Activated T-cell treated with anti-CD3 and anti-CD28 coated beads for 48 hours (primary cell): ENCODE measurements at regions not wholly inside any gene's neighbourhood (a gene's known extent, or its start where the extent isn't known, plus 50 kb on each side); places are given as distances from the start of the nearest gene placed in this dataset.
"Not testable (repeated sequence)": the region's sequence is repeated elsewhere in the genome, so short reads cannot be mapped to it uniquely, and the experiment has no call there.

Experiments used
- DNase-seq: peaks from one replicate; pipeline ENCODE4 v3.0.0-alpha.2; 2020; ENCODE audit warnings: low read depth

DNA sequence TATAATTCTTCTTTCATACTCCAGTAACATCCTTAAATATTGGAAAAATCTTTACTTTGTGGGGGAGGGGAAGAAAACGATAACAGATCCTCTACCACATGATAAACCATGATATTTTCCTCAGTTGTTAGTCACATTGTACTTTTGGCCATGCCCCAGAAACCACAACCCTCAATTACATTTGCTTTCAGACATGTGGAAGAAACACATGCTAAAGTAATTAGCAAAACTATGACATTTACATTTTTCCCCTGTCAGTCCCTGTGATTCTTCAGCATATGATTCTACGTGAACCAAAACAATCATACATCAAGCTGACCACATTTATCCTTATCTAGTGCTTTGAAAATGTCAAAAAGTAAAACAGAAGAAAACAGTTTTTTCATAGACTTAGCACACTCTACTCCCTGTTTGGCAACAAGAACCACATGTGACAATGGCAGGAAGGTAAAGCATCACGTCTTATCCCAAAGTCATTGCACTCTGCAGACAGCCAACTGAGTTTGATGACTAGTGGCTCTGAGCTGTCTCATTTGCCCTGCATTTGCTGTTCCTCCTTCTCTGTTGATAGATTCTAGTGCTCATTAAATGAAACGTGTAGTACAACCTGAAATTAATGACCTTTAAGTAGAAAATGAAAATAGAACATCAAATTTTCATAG lies 505.8 kb upstream of the MARCKS start:
- no peak for DNase-seq

DNA sequence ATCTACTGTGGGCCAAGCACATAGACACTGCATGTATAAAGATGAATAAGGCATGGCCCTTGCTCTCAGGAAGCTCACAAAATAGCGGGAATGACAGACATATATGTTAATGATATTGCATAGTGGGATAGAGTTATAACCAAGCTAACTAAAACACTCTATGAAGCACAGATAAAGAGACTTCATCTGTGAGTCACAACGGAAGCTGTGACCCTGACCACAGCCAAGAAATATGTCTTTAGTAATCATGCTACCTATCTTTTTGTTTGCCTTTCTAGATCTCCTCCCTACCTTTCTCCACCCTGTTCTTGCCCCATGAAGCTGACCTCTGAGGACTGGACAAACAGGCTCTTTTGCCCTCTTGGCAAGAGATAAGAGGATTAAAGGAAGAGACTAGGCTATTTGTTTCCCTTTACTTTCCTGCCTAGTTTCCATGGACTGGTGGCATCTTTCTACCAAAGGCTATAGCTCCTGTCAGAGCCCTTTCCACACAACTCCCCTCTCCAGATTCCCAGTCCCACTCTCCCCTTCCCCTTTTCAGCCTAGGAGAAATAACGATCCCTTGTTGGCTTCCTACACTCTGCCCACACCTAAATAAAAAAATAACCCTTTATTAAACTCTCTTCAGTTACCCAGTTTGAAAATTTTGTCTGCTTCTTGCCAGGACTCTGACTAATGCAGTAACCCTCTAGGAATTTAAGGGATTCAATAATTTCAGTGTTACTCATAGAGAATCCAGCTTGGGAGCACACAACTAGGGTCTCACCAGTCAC lies 504.9 kb upstream of the MARCKS start:
- DNase-seq = no peak

DNA sequence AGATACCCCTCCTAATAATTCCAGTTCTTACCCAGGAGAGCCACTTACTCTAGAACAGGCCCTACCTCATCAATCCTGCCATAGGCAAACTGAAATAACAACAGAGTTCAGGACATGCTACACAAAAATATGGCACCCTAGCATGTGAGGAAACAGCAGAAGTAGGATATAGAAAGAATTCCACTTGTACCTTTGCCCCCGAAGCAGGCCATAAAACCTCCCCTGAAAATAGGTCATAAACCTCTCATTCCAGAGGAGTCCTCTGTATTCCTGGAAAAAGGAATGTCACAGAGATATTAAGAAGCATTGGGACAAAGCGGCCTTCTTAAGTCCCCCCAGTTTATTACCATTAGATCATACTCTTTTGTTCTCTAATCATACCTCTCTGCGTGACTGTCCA lies 504.3 kb upstream of the MARCKS start:
- DNase-seq = no peak

DNA sequence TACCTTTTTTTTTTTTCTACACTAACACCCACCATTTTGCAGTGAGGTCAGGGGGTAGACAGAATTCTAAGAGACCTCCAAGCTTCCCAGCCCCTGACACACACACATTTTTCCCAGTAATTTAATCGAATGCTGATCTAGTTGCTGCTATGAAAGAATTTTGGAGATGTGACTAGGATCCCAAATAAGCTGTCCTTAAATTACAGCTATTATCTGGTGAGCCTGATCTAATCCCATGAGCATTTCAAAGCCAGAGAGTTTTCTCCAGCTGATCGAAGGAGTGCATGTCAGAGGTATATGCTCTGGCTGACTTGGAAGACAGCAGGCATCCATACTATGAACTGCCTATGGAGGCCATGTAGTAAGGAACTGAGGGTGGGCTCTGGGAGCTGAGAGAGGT lies 503.8 kb upstream of the MARCKS start:
- DNase-seq = no peak

DNA sequence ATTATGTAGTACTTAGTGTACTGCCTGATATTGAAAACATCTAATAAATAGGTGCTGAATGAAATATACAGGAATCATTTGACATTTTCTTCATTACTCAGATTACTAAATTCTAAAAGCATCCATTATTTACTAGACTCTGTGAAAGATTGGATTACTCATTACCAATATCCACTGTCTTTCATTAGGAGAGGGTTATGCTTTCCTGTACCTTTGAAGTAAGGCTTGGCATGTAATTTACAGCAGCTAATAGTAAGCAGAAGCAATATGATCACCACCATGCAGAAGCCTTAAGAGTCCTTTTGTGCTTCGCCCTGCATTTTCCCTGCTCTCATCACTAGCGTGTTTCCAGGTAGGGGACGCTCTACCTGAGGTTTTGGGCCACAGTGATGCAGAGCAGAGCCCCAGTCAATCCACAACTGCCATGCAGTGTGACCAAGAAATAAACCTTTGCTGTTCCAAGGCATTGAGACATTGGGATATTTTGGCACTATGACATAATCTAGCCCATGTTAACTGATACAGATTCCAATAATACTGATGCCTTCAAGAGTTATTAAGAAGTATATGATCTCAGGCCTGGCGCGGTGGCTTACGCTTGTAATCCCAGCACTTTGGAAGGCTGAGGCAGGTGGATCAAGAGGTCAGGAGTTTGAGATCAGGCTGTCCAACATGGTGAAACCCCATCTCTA lies 502.8 kb upstream of the MARCKS start:
- DNase-seq = no peak

DNA sequence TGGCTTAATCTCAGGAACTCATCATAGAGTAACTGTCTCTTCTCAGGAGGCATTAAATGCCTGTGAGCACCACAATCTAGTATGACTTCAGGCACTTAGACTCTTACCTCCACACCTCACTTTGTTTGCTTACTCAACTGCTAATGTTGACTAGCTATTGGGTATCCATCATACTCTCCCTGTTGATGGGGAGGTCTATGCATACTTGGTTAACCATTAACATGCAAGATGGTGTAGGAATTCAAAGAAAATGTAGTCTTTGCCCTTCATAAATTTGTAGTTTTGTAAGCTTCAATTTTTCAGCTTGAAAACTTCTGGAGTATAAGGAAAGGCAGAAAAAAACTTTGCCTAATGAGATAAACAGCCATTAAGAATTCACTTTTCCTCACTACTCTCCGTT lies 501.0 kb upstream of the MARCKS start:
- DNase-seq = no peak

DNA sequence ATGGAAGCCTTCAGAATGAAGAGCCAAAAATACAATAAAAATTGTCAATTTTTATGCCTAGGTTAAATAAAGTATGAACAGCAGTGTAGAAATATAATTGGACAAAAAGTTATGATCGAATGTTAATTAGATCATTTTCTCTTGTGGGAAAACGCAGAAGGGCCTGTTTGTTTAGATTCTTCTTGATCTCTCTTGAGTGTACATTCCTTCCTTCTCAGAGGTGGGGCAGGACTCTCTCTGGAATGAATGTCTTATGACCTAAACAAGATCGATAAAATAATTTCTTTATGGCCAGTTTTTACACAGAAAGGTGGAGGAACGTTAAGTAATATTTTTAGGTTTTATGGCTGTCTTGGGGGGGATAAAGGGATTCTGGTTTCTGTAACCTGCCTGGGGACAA lies 500.1 kb upstream of the MARCKS start:
- no peak for DNase-seq

DNA sequence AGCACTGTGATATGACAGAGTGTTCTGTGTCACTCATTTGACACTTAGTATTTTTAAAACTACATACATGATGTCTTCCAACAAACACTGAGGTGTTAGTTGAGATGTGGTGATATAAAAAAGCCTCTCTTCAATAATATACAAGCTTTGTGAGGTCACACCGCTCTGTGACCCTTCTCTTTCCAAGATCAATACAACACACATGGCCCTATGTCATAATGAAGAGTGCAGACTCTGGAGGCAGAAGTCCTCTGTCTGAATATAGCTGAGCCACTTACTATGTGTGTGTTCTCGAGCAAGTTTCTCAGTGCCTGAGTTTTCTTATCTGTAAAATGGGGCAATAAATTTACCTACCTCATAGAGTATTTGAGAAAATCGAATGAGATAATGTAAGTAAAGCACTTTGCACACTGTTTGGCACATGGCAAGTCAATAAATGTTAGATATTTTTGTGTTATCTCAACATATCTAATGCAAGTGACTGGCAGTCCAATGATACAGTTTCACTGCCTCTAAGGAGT lies 499.0 kb upstream of the MARCKS start:
- no peak for DNase-seq

DNA sequence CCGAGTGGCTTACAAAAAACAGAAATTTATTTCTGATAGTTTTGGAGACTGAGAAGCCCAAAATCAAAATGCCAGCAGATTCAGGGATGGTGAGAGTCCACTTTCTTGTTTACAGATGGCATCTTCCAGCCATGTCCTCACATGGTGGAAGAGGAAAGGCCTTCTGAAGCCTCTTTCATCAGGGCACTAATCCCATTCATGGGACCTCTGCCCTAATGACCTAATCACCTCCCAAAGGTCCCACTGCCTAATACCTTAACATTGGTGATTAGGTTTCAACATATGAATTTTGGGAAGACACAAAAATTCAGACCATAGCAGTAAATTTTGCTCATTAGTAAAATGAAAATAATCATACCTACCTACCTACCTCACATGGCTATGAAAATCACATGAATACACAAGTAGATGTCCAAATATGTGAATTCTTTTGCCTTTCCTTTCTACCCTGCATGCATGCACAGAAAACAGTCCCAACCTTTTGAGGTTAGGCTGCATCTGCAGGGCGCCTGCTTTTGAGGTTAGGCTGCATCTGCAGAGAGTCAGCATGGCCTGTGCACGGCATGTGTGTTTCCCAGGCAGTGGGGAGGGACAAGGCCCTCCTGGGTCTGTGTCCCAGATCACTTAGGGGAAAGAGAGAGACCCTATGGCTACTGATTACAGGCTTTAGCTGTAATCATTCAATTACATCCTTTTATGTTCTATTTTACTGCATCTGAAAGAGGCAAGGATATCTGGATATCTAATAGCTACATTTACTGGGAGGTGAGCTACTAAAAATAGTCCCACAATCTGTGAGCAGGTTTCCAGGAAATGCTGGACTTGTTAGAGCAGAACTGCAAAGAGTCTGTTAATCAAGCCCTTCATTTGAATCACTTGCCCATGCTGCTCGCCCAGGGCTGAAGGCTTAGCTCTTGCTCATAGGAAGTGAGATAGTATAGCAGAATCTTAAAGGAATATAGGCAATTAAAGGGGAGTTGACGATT lies 497.7 kb upstream of the MARCKS start:
- no peak for DNase-seq

DNA sequence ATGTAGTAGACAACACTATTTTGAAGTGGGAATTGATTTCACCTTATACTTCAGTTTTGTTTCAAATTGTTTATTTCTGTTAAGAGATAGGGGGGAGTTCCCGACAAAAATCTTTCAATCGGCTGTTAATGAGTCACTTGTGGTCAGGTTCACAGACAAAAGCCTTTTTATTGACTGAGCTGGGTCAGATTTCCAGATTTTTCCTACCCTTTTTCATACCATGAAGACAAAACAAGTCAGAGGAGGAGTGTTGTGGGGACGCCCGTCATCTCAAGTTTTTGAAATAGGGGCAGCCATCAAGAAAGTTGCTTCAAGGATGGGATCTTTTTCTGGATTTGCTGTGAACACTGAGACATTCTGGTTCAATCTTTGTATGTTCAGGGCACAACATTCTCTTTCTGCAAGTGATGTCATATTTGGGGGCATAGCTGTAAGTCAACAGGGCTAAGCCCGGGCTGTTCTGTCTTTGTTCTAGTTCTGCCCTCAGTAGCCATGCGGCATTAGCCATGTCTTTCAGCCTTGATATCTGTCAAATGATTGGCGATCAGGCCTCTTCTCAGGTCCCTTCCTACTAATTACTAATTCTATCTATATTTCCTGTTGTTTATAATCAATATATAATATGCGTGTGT lies 496.0 kb upstream of the MARCKS start:
- DNase-seq = no peak

DNA sequence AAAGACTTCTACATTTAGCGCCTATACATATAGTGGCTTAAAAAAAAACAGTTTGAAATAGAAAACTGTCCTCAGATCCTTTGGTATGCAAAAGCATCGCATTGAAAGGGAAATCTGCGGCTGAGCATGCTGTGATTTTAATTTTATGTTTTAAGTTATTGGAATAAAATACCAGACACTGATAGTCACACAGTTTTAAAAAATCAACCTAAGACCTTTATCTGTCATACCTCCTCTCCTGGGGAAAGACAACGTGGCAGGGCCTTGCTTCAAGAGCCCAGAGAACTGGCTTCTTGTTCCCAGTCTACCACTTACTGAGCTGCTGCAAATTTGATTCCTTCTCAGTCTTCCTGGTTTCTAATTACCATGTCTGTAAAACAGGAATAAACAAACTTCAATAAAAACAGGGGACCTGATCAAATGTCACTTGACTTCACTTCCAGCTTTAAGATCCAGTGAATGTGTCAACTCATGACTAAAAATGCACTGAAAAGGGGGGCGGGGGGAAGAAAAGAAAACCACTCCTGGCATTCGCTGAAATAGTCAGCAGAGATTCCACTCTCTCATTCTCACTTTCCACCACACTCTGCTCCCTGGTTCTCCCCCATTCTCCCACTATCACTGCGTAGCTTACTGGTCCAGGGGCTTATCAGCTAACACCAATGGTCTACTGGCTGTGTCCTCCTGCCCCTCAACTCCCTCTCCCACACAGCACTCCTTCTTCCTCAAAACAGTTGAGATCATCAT lies 494.7 kb upstream of the MARCKS start:
- DNase-seq = no peak

DNA sequence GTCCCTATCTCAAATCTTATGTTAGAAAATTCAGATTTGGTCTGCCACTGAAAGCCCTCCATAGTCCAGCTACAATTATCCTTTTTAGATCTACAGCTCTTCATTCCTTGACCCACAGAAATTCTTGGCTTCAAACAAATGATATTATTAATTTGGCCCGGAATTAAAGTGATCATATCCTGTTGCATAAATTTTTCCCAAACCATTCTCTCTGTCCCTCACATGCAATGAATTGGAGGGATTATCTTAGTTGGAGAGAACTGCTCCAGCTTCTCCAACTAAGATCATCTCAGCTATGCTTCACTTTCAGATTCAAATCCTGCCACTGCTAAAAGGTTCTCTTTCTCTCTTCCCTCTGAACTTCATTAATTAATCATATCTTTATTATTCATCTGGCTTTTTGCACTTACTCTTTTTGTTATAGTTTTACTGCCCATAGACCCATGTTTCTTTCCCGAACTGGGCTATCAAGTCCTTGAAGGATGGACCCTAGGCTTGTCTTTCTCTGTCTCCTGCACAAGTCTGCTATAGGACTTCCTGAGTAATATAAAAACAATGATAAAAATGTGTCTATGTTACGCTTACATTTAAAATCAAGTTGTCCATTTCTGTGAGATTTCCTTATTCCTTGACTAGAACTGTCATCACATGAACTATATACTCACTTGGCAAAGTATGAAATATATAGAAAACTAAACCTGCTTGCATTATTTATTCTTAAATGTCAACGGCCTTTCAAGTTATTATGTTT lies 493.9 kb upstream of the MARCKS start:
- no peak for DNase-seq

DNA sequence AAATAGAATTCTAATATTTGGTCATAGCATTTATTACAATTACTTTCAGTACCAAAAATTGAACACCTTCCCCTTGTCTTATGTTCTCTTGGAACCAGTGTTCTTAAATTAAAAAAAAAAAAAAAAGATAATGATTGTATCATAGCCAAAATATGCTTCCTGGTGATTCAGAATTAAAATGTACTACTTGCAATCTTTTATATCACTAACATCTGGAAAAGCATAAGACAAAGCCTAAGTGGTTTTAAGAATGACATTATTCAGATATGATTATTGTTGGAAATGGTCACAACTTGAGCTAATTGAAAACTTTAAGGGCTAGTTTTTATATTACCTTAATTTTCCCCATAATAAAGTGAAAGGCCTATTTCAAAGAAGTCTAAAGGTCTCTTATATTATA lies 493.3 kb upstream of the MARCKS start:
- DNase-seq = no peak

DNA sequence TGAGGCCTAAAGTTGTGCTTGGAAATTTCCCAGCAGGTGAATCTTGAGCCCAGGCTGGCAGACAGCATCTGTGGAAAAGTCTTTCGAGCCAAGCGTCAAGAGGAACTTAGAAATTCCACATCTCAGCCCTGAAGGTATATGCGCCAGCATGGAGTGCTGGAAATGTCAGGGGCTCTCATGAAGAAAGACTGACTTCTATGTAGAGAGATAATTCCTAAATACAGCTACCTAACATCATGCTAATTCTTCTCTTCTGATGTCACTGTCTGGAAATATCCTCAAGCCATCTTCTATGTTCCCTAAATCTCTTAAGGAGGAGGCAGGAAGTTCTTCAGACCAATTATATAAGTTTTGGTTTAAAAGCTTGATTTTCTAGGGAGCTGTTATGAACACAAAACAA lies 492.4 kb upstream of the MARCKS start:
- DNase-seq = no peak

DNA sequence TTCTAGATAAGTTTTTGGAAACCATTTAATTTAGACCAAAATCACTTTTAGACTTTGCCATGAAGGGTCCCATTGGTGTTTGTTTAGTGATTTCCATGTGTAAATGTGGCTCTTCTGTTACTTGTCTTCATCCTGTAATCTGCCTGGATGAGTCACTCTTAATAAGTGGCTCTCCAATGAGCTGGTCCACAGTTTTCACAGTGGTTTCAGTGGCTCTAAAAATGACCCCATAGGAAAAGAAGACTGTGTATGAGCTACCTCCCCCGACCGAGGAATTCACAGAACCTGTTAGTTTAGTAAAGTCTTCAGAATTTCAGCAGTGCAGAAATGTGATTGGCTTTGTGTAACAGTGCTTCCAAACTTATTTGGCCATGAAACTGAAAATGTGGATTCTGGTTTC lies 492.0 kb upstream of the MARCKS start:
- no peak for DNase-seq

DNA sequence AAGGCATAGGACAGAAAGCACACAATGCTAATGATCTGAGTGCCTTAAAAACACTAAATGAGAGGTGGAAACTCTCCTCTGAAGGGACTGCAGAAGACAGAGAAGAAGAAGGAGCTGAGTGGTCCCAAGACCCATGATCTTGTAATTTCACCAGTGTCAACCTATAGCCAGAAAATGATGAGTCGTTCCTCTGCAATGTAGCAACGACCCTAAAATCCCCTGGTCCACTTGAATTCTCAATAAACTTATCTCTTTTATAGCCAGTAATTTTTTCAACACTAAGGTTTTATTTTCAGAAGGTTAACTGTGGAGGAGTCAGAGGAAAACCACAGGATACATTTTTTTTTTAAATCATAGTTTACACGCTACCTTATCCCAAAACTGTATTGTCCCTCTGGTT lies 490.6 kb upstream of the MARCKS start:
- no peak for DNase-seq

DNA sequence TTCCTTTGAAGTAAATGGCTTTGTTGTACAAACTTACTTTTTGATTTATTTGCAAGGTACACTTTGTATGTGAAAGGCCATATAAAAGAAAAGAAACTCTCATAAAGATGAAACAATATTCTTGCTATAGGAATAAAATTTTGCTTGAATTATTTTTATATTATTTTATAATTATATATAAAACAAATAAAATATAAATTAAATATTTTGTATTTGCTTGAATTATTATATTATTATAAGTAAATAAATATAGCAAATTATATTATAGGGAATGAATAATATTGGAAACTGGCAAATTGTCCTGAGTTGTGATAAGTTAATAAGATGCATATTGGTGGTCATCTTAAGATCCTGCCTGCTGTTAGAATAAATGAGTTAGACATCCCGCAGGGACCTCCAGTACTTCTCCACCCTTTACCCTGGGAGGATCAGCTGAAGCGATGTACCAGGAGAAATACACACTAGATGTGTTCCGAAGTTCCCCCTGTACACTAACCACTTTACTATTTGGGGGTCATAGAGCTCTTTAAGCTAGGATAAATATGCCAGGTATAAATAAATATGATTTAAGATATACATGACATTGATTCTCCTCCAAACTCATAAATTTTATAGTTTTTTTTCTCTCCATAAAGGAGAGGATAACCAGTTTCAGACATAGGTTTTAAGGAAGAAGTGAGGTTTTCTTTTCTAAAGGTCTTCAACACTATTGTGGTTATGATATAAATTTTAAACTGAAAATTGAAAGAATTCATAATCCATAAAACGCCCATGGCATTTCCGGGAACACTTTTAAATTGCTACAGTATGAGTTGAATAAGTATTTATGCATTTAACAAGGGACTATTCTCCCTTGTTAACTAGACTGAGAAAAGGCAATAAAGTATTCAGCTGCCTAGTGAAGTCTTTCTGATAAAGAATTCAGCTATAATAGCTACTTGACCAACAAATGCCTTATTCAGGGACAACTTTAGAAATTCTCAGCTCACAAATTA lies 486.3 kb upstream of the MARCKS start:
- DNase-seq = no peak

DNA sequence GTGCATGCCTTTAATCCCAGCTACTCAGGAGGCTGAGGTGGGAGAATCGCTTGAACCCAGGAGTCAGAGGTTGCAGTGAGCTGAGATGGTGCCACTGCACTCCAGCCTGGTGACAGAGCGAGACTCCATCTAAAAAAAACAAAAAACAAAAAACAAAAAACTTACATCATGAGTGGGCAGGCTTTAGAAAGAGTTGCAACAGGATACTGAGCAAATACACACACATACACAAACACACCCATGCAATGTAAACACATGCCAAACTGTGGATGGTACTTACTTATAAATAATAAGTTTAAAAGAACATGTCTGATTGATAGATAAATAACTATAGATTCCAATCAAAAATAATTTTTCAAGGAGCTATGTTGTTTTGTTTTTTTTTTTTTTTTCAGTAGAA lies 481.7 kb upstream of the MARCKS start:
- DNase-seq = not testable (repeated sequence)
